ENCODE measurements at regions not wholly inside any gene's neighbourhood (a gene's known extent, or its start where the extent isn't known, plus 50 kb on each side); places are given as distances from the start of the nearest gene placed in this dataset.
A peak's percentile ranks its signal among the peaks of the same experiment; 100 is the strongest.

GRCh38 chr5:110075656-110076055 is 385.9 kb downstream of the MAN2A1 start:
- DNase-seq (ENCODE audit: low spot score) = no peak

- DNase-seq (ENCODE audit: low spot score) = no peak
Observed at GRCh38 chr5:110077147-110077546, 387.4 kb downstream of the MAN2A1 start.

- no peak for DNase-seq (ENCODE audit: low spot score)
Observed at GRCh38 chr5:110082194-110082593, 392.5 kb downstream of the MAN2A1 start.

GRCh38 chr5:110082863-110083262 is 393.1 kb downstream of the MAN2A1 start:
- no peak for DNase-seq (ENCODE audit: low spot score)

DNA sequence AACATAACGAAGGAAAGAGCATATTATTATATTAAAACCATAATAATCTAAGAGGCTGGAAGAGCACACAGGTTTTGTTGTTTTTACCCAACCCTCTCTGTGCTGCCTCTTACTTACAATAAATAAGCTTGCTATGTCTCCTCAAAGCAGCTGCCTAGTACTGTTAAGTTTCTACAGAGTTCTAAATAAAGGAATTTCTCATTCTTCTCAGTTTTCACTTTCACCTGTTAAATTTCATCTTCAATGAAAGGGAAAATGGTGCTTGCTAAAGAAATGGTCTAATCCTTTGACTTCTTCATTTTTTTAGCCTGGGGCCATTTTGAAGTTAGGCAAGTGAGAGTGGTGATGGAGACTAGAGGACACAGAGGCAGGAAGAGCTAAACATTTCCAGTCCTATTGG is 396.1 kb downstream of the MAN2A1 start:
- no peak for DNase-seq (ENCODE audit: low spot score)

DNA sequence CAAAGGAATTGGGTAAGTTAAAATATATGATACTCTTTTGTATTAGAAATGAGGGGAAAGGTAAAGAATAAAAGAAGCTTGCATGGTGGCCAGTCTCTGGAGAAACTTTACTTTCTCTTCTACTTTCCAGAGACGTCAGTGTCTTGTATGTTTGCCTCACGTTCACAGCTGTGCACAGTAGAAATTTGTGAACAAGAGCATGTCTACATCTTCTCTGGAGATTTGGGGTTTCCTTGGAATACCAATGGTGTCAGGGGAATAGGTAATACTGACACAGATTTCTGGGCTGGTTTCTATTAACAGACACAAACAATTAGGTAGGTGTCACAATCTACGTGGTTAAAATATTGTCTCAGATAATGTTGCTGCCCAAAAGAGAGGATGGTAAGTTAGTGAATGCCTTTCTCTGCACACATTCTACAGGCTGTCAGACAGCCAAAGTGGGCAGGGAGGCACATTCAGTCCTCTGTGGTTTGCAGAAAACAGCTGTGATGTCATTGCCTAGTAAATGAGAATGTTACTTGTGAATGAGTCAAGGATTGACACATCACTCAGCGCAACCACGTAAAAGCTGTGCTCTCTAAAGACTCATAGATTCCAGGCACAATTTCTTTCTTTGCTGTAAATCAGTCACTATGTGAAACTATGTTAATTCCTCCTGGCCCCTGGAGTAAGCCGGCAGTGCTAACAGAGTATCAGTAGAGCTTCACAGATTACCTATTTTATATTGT is 397.1 kb downstream of the MAN2A1 start:
- DNase-seq (ENCODE audit: low spot score) = peak; percentile 86

DNA sequence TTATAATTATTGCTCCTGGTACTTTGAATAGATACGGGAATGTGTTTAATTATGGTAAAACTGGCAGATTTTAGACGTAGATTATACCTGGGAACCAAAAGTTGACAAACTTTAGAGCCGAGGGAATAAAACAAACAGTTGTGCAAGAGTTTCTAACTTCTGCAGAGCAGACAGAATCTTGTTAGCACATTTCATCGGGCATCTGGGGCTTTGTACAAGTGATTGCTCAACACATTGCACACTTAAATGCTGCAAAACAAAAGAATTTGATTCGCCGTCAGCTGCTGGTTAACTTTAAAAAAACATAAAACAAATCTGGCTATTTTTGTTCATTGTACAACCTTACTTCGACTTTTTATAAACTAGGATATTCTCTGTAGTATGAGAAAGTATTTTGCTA is 398.1 kb downstream of the MAN2A1 start:
- no peak for DNase-seq (ENCODE audit: low spot score)

GRCh38 chr5:110088676-110089436 is 399.1 kb downstream of the MAN2A1 start:
- no peak for DNase-seq (ENCODE audit: low spot score)

- no peak for DNase-seq (ENCODE audit: low spot score)
Observed at GRCh38 chr5:110092955-110093785, 403.4 kb downstream of the MAN2A1 start.

DNA sequence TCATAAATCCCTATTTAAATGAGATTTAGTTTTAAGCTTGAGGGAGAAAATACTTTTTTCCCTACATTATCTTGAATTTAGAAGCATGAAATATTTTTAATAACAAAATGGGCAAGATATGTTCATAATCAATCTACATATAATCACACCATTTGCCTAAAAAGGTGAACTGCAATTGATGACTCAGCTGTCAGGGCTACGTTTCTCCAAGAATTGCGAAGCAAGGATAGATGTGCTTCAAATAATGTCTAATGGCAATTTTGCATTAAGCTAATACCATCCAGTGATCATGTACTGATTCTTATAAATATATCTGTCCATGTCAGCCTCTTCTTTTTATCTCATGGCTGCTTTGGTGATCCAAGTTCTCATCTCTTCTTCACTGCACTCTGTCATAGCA is 404.4 kb downstream of the MAN2A1 start:
- no peak for DNase-seq (ENCODE audit: low spot score)

- no peak for DNase-seq (ENCODE audit: low spot score)
Observed at GRCh38 chr5:110094548-110094947, 404.8 kb downstream of the MAN2A1 start.

DNA sequence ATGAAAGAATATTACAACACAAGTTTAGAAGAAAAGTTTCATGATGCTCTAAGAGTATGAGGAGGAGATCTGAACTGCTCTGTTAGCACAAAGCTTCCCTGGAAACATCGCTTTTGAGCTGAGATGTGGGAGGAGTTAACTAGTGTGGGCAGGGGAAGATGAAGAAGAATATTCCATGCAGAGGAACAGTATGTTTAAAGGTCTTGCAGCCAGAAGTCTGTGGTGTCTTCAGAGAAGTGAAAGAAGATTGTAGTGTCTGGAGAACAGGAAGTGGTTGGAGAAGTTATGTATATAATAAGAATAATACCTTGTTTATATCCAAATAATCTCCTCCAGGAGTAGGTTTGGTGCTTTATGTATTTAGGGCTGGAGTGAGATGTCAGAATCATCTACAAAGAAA is 406.7 kb downstream of the MAN2A1 start:
- no peak for DNase-seq (ENCODE audit: low spot score)

DNA sequence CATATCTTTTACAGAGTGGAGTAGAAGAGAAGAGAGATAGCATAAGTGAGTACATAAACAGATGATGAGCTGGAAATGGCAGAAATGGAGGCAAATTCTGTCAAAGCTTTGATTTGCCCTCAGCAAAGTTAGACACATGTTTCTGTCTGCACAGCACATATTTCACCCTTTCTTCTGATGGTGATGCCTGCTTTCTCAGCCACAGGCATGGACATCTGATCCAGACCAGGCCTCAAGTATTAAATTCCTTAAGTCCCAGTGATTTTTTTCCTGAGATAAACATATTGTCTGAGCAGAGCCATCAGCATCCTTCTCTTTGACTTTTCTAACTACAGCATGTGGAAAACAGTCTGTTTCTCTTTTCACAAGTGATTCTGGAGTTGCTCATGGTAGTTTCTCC is 409.8 kb downstream of the MAN2A1 start:
- no peak for DNase-seq (ENCODE audit: low spot score)

DNA sequence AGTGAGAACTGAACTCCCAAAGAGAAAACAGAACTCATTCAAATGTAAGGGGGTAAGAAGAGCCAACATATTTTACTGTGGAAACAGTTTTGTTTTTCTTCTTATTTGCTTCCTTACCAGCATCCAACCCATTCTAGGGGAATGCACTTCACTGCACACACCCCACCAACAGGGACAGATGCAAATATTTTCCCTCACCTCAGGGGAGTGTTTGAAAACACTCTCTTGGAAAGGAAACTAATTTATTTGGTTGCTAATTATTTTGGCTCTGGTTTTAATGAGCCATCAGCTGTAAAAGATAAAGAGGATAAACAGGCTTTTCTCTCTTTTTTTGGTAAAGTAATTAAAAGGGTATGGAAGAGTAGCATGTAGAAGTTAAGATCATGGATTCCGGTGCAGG is 413.4 kb downstream of the MAN2A1 start:
- no peak for DNase-seq (ENCODE audit: low spot score)

- DNase-seq (ENCODE audit: low spot score) = no peak
Observed at GRCh38 chr5:110104060-110104725, 414.5 kb downstream of the MAN2A1 start.

GRCh38 chr5:110104726-110105669 is 415.3 kb downstream of the MAN2A1 start:
- DNase-seq (ENCODE audit: low spot score) = peak; percentile 18

DNA sequence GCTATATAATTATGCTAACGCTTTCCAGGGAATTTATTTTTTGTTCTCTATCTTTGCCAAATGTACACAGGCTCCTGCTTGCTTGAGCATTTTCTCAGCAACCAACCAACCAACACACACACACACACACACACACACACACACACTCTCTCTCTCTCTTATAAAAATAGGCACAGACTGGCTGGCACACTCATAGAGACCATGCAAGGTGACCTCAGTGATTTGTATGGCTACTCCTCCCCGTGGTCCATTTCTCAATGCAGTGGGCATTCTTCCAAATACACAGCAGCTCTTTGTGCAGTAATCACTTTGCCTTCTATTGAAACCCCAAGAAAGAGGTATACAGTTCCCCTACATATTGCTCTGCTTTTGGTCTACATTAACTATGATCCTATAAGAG is 416.0 kb downstream of the MAN2A1 start:
- DNase-seq (ENCODE audit: low spot score) = peak; percentile 23

- no peak for DNase-seq (ENCODE audit: low spot score)
Observed at GRCh38 chr5:110106750-110107149, 417.0 kb downstream of the MAN2A1 start.

DNA sequence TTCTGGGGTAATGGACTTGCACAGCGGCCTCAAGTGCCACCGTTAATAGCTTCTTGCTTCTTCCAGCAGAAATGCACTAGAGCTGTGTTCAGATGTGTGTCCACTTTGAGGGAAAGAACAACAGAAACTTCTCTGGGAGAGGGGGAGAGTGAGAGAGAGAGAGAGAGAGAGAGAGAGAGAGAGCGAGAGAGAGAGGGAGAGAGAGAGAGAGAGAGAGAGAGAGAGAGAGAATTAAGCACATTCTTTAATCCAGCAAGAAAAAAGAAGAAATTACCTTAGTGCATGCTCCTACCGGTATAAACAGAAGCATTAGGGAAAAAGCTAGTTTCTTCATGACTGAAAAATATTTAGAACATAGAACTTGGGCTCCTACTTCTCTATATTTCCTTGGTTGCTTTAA is 418.8 kb downstream of the MAN2A1 start:
- DNase-seq (ENCODE audit: low spot score) = no peak

GRCh38 chr5:110109667-110110066 is 419.9 kb downstream of the MAN2A1 start:
- no peak for DNase-seq (ENCODE audit: low spot score)

DNA sequence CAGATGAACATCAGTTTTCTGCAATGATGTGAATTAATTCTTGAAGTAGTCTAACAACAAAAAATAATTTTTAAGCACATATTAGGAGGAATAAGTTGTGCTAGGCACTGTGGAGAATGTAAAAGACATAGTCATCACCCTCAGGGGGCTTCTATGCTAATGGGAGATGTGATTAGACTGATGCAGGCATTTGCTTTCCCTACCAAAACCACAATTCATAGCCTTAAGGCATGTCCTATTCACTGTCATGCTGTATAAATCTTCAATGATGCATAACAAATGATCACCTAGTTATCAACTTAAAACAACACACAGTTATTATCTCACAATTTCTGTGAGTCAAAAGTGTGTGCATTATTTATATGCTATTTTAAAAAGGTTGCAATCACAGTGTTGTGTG is 422.6 kb downstream of the MAN2A1 start:
- no peak for DNase-seq (ENCODE audit: low spot score)

Measured in AG08395 (cell line).